ENCODE measurements at regions not wholly inside any gene's neighbourhood (a gene's known extent, or its start where the extent isn't known, plus 50 kb on each side); places are given as distances from the start of the nearest gene placed in this dataset.
A peak's percentile ranks its signal among the peaks of the same experiment; 100 is the strongest.

- POLR2A ChIA-PET, result no interaction called here
- DNase-seq (ENCODE audit: low read depth, low spot score) (no peak), FAIRE-seq (no peak)
- dilution Hi-C loops (cut with MboI; ENCODE audit: extremely low pct_ligation_motif_present, low sequenced_read_pairs) (no loop called here), intact Hi-C loops (cut with micrococcal nuclease) (loop anchor here (10.0 kb wide), 1 partner anchor 300 kb away; no protein-coding TSS in a partner anchor)
- H3K79me2 ChIP-seq (ENCODE audit: control insufficient read depth, insufficient read depth, low read length), result no peaks in the 10 kb centered on the region
- H3K27me3 ChIP-seq (ENCODE audit: control insufficient read depth in 2 of 2, insufficient read depth in 2 of 2, low read length in 2 of 2), result no peaks in the 10 kb centered on the region
- H3K9me1 ChIP-seq (replicated peaks; ENCODE audit: control insufficient read depth, extremely low read depth, insufficient read depth, low read length), result no peaks in the 10 kb centered on the region
- H4K20me1 ChIP-seq (replicated peaks; ENCODE audit: control insufficient read depth, extremely low read depth, insufficient read depth, low read length), result no peaks in the 10 kb centered on the region
- no TSS peak for BruUV-seq (replicated peaks)
- no peak overlapping the region for H3K9ac ChIP-seq (replicated peaks; ENCODE audit: extremely low read depth, insufficient read depth, low read length)
- H3K4me2 ChIP-seq (ENCODE audit: insufficient read depth, low read length), result no peak overlapping the region
- no peaks in the 10 kb centered on the region for H3K9me3 ChIP-seq (replicated peaks; ENCODE audit: control insufficient read depth, insufficient read depth, low read length)
- H3K36me3 ChIP-seq (ENCODE audit: control insufficient read depth in 2 of 2, extremely low read depth in 1 of 2, insufficient read depth in 2 of 2, low read length in 2 of 2), result no peaks in the 10 kb centered on the region
- CTCF ChIA-PET, result no interaction called here
- no peak overlapping the region for H3K4me3 ChIP-seq (replicated peaks in 1 of 3; ENCODE audit: insufficient read depth in 1 of 3, low read depth in 1 of 3, low read length in 3 of 3)
- H3K4me1 ChIP-seq (ENCODE audit: control insufficient read depth, extremely low read depth, insufficient read depth, low read length), result peaks cover 35% of the 10 kb centered on the region
- no peak for TF ChIP-seq EZH2 (IDR thresholded peaks at IDR 0.05; ENCODE audit: borderline replicate concordance, low read depth, low read length, severe bottlenecking)
- TF ChIP-seq JUN (IDR thresholded peaks at IDR 0.05; ENCODE audit: borderline replicate concordance, insufficient read depth, insufficient read length, low read depth), result no peak
- no peak for TF ChIP-seq POLR2AphosphoS5 (IDR thresholded peaks at IDR 0.05; ENCODE audit: insufficient read depth, low read depth, low read length)
- no peak for TF ChIP-seq MAX (IDR thresholded peaks at IDR 0.05; ENCODE audit: insufficient read depth, insufficient read length)
- TF ChIP-seq GATA2 (IDR thresholded peaks at IDR 0.05; ENCODE audit: insufficient read depth, insufficient read length, low read depth, low read length), result no peak
- H2AFZ ChIP-seq (ENCODE audit: low read depth, low read length), result no peak overlapping the region
- H3K27ac ChIP-seq (ENCODE audit: insufficient read depth, low read depth, low read length), result no peak overlapping the region
Measured at GRCh38 chr2:56684327-56684726, 500.5 kb downstream of the CCDC85A start.

GRCh38 chr2:56685205-56685604 lies 501.4 kb downstream of the CCDC85A start:
- peak overlapping the region; percentile 19 for H2AFZ ChIP-seq (ENCODE audit: low read depth, low read length)
- CTCF ChIA-PET, result interaction anchor here (1.1 kb wide), 1 partner anchor 502 kb away, joined by 3 read pairs; no protein-coding TSS in a partner anchor
- intact Hi-C loops (cut with micrococcal nuclease), result loop anchor here (10.0 kb wide), 1 partner anchor 300 kb away; no protein-coding TSS in a partner anchor

More at GRCh38 chr2:56685205-56685604, 501.4 kb downstream of the CCDC85A start:
- Histone ChIP-seq H3K27ac (ENCODE audit: insufficient read depth, low read depth, low read length) (no peak overlapping the region), H3K9ac (replicated peaks; ENCODE audit: extremely low read depth, insufficient read depth, low read length) (no peak overlapping the region), H4K20me1 (replicated peaks; ENCODE audit: control insufficient read depth, extremely low read depth, insufficient read depth, low read length) (no peaks in the 10 kb centered on the region), H3K9me3 (replicated peaks; ENCODE audit: control insufficient read depth, insufficient read depth, low read length) (no peaks in the 10 kb centered on the region), H3K27me3 (ENCODE audit: control insufficient read depth in 2 of 2, insufficient read depth in 2 of 2, low read length in 2 of 2) (no peaks in the 10 kb centered on the region), H3K4me3 (replicated peaks in 1 of 3; ENCODE audit: insufficient read depth in 1 of 3, low read depth in 1 of 3, low read length in 3 of 3) (no peak overlapping the region), H3K4me2 (ENCODE audit: insufficient read depth, low read length) (no peak overlapping the region), H3K4me1 (ENCODE audit: control insufficient read depth, extremely low read depth, insufficient read depth, low read length) (peaks cover 31% of the 10 kb centered on the region), H3K36me3 (ENCODE audit: control insufficient read depth in 2 of 2, extremely low read depth in 1 of 2, insufficient read depth in 2 of 2, low read length in 2 of 2) (no peaks in the 10 kb centered on the region), H3K79me2 (ENCODE audit: control insufficient read depth, insufficient read depth, low read length) (no peaks in the 10 kb centered on the region), H3K9me1 (replicated peaks; ENCODE audit: control insufficient read depth, extremely low read depth, insufficient read depth, low read length) (no peaks in the 10 kb centered on the region)
- BruUV-seq (replicated peaks), result no TSS peak
- no peak for FAIRE-seq
- no peak for DNase-seq (ENCODE audit: low read depth, low spot score)
- dilution Hi-C loops (cut with MboI; ENCODE audit: extremely low pct_ligation_motif_present, low sequenced_read_pairs), result no loop called here
- TF ChIP-seq MYC (IDR thresholded peaks at IDR 0.05; ENCODE audit: low read depth, low read length), result no peak
- POLR2A ChIA-PET, result no interaction called here

Data from endothelial cell of umbilical vein (primary cell).